NCI-H82 treated with DMSO at 0.1 percent for 48 hours (cell line): ENCODE measurements at regions not wholly inside any gene's neighbourhood (a gene's known extent, or its start where the extent isn't known, plus 50 kb on each side); places are given as distances from the start of the nearest gene placed in this dataset.
"Not testable (repeated sequence)": the region's sequence is repeated elsewhere in the genome, so short reads cannot be mapped to it uniquely, and the experiment has no call there.

Source experiments
- DNase-seq: peaks from one replicate; lab custom pipeline; 2025; ENCODE audit not compliant: unreplicated experiment; lab: John Stamatoyannopoulos, UW

- DNase-seq = not testable (repeated sequence)
Measured at GRCh38 chr4:102210806-102211205, 134.5 kb downstream of the SLC39A8 start.

- not testable (repeated sequence) for DNase-seq
Measured at GRCh38 chr4:102204634-102205033, 140.6 kb downstream of the SLC39A8 start.

GRCh38 chr4:102196221-102196620 is 149.1 kb downstream of the SLC39A8 start:
- DNase-seq = peak; percentile 69

- no peak for DNase-seq
Measured at GRCh38 chr4:102193145-102193544, 152.1 kb downstream of the SLC39A8 start.

- peak; percentile 9 for DNase-seq
Measured at GRCh38 chr4:102180046-102180445, 165.2 kb downstream of the SLC39A8 start.

- no peak for DNase-seq
Measured at GRCh38 chr4:102174719-102175189, 170.5 kb downstream of the SLC39A8 start.

GRCh38 chr4:102172341-102172740 is 172.9 kb downstream of the SLC39A8 start:
- DNase-seq = no peak

- DNase-seq = no peak
Measured at GRCh38 chr4:102170910-102171309, 174.4 kb downstream of the SLC39A8 start.

- peak; percentile 90 for DNase-seq
Measured at GRCh38 chr4:102169345-102169744, 175.9 kb downstream of the SLC39A8 start.

GRCh38 chr4:102168580-102168979 is 176.7 kb downstream of the SLC39A8 start:
- DNase-seq = no peak

- no peak for DNase-seq
Measured at GRCh38 chr4:102165584-102165983, 179.7 kb downstream of the SLC39A8 start.

- peak; percentile 81 for DNase-seq
Measured at GRCh38 chr4:102163404-102164140, 181.7 kb downstream of the SLC39A8 start.

GRCh38 chr4:102157984-102158383 is 187.3 kb downstream of the SLC39A8 start:
- DNase-seq = no peak

- DNase-seq = no peak
Measured at GRCh38 chr4:102153391-102153790, 191.9 kb downstream of the SLC39A8 start.

GRCh38 chr4:102151696-102152095 is 193.6 kb downstream of the SLC39A8 start:
- no peak for DNase-seq

- no peak for DNase-seq
Measured at GRCh38 chr4:102143433-102143832, 201.8 kb downstream of the SLC39A8 start.

GRCh38 chr4:102141842-102142241 is 203.4 kb downstream of the SLC39A8 start:
- no peak for DNase-seq

- no peak for DNase-seq
Measured at GRCh38 chr4:102139932-102140331, 205.3 kb downstream of the SLC39A8 start.

- no peak for DNase-seq
Measured at GRCh38 chr4:102139132-102139573, 206.1 kb downstream of the SLC39A8 start.

- DNase-seq = no peak
Measured at GRCh38 chr4:102137217-102137616, 208.1 kb downstream of the SLC39A8 start.

- no peak for DNase-seq
Measured at GRCh38 chr4:102129810-102130209, 215.5 kb downstream of the SLC39A8 start.
